RWPE1 (cell line): ENCODE measurements at regions not wholly inside any gene's neighbourhood (a gene's known extent, or its start where the extent isn't known, plus 50 kb on each side); places are given as distances from the start of the nearest gene placed in this dataset.

Experiments used
- CTCF ChIA-PET: fragments of 350-600 bp; sonication (Branson Sonifier 250); formaldehyde crosslinking; extraction: SDS; loops from one replicate; lab custom pipeline; 2021; lab: Yijun Ruan, JAX
- POLR2A ChIA-PET: fragments of 400-600 bp; formaldehyde crosslinking; extraction: SDS; loops from one replicate; lab custom pipeline; 2020; ENCODE audit warnings: antibody characterized with exemption; ENCODE audit not compliant: low non-redundant PET; lab: Yijun Ruan, JAX
- DNase-seq: peaks from one replicate; pipeline ENCODE4 v3.0.0; 2012; ENCODE audit warnings: low spot score
- H3K27ac ChIP-seq: fragments of 450-650 bp; 2 replicates; pipeline ENCODE4 v1.5.1; 2017
- TF ChIP-seq, protein P1 (sequence below): fragments of 450-650 bp; conservative IDR thresholded peaks from 2 replicates; pipeline ENCODE4 v1.5.1; 2017; ENCODE audit warnings: low read depth, mild to moderate bottlenecking

DNA sequence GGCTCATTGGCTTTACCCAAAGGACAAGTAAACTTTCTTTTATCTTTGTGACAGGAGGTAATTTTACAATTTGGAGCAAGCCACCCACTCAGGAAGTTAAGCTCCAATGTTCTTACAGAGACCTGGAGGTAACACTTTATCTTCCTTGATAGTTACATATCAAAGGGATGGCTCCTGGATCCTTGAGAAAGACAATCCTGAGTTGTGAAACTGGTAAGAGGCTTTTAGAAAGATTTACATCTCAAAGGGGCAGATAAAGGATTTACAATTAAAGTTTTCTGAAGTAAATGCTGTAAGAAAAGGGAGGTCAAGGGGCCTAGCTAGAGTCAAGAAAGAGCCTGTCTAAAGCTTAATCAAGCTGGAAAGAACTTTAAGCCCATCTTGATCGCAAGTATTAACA, 124.4 kb upstream of the ZNF804B start:
- TF ChIP-seq, protein P1, sequence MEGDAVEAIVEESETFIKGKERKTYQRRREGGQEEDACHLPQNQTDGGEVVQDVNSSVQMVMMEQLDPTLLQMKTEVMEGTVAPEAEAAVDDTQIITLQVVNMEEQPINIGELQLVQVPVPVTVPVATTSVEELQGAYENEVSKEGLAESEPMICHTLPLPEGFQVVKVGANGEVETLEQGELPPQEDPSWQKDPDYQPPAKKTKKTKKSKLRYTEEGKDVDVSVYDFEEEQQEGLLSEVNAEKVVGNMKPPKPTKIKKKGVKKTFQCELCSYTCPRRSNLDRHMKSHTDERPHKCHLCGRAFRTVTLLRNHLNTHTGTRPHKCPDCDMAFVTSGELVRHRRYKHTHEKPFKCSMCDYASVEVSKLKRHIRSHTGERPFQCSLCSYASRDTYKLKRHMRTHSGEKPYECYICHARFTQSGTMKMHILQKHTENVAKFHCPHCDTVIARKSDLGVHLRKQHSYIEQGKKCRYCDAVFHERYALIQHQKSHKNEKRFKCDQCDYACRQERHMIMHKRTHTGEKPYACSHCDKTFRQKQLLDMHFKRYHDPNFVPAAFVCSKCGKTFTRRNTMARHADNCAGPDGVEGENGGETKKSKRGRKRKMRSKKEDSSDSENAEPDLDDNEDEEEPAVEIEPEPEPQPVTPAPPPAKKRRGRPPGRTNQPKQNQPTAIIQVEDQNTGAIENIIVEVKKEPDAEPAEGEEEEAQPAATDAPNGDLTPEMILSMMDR, result no peak
- POLR2A ChIA-PET, result no interaction called here
- CTCF ChIA-PET, result no interaction called here
- no peak overlapping the region for H3K27ac ChIP-seq
- no peak for DNase-seq

GRCh38 chr7:88629559-88629958, 129.9 kb upstream of the ZNF804B start:
- ChIA-PET POLR2A (no interaction called here), CTCF (no interaction called here)
- no peak for DNase-seq
- no peak overlapping the region for H3K27ac ChIP-seq
- TF ChIP-seq, protein P1, result no peak

DNA sequence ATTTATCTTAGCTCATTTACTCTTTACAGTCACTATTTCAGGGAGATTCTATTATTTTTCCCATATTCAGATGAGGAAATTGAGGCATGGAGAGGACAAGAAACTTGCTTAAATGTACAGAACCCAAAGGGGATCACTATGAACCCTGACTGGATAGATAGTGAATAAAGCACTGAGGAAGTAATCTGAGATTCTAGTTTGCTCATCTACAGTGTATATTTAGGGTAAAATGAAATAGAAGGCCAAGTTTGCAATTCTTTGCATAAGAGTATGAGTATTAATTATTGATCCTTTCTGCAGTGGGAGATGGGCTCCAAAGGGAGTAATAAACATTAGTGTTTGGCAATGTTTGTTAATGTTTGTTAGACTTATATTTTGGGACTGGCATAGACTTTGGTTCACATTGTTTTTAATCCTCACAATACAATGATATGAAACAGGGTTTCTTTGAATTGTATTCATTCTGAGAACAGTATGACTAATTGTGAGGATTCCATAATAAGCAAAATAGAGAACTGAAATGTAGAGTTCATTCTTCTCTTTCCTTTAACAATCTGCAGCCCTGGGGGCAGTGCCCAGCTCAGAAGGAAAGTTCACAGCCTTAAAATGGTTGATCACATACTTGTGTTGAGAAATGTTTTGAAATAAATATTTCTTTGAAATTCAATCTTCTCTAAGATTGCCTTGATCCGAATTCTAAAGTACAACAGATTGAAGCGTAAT, 131.0 kb upstream of the ZNF804B start:
- ChIA-PET CTCF (no interaction called here), POLR2A (no interaction called here)
- no peak for DNase-seq
- H3K27ac ChIP-seq, result no peak overlapping the region
- TF ChIP-seq, protein P1, result no peak

DNA sequence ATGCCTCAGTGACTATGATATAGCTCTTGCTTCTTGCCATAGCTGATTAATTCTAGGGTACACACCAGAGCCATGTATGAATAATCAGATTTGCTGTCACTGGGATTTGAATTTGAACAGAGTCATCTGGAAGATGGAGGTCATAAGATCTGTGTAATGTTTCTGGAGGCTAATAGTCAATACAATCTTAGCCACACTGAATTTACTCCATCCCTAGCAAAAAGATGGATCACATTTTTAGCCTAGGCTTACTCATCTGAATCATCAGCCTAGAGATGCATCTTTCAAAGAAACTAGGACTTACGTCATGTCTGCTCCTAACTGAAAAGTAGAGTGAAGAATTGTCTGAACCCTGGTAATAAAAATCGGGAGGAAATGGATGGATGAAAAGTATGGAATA, 142.3 kb upstream of the ZNF804B start:
- DNase-seq, result no peak
- ChIA-PET CTCF (no interaction called here), POLR2A (no interaction called here)
- TF ChIP-seq, protein P1, result no peak
- no peak overlapping the region for H3K27ac ChIP-seq

DNA sequence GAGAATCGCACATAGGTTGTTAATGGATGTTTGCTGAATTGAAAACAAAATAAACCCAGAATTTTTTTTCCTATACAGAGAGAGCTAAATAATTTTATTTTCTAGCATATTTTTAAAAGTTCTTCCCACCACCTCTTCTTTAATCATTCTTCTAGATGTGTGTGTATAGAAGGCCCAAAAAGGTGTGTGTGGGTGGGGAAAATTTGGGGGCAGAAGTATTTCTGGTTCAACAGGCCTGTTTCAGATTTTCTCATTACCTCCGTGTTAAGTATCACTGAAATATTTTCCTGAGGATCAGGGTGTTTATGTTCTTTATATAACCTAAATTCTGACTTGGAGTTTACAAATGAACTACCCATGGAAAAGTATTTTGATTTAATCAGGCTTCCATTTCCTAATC, 144.2 kb upstream of the ZNF804B start:
- DNase-seq, result no peak
- ChIA-PET POLR2A (no interaction called here), CTCF (interaction anchor here (0.7 kb wide), 1 partner anchor 543 kb away, joined by 3 read pairs; no protein-coding TSS in a partner anchor)
- H3K27ac ChIP-seq, result no peak overlapping the region
- TF ChIP-seq, protein P1, result no peak

DNA sequence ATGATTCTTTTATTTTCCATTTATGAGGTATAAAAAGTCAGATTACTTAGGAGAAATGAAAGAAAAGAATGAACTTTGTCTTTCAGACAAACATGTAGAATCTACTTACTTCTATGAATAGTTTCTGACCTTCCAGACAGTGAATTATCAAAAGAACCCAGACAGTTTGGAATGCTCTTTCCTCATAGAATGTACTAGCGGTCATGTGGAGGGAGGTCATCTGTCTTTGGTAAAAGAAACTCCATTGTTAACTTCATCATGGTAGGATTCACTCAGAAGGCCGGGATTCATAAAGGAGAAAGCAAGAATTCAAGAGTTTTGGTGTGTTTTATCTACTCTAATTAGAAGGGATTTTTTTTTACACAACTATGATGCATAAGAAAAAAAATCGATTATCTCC, 144.8 kb upstream of the ZNF804B start:
- H3K27ac ChIP-seq, result no peak overlapping the region
- ChIA-PET POLR2A (no interaction called here), CTCF (no interaction called here)
- no peak for DNase-seq
- TF ChIP-seq, protein P1, result no peak
